AG09309 (cell line): ENCODE measurements at regions not wholly inside any gene's neighbourhood (a gene's known extent, or its start where the extent isn't known, plus 50 kb on each side); places are given as distances from the start of the nearest gene placed in this dataset.

ENCODE experiments used
- DNase-seq: peaks from one replicate; pipeline ENCODE4 v3.0.0-alpha.2; 2010; ENCODE audit warnings: low read depth
- H3K4me3 ChIP-seq: 2 replicates; pipeline ENCODE4 v1.5.1; 2011; ENCODE audit warnings: mild to moderate bottlenecking, low read depth, low read length, moderate library complexity; ENCODE audit not compliant: control insufficient read depth
- TF ChIP-seq, protein P1 (sequence below): IDR thresholded peaks from 2 replicates; pipeline ENCODE4 v1.5.1; 2011; ENCODE audit warnings: mild to moderate bottlenecking, low read depth, low read length, inconsistent platforms; ENCODE audit not compliant: insufficient read depth, control insufficient read depth; ENCODE audit errors: missing control alignments

DNA sequence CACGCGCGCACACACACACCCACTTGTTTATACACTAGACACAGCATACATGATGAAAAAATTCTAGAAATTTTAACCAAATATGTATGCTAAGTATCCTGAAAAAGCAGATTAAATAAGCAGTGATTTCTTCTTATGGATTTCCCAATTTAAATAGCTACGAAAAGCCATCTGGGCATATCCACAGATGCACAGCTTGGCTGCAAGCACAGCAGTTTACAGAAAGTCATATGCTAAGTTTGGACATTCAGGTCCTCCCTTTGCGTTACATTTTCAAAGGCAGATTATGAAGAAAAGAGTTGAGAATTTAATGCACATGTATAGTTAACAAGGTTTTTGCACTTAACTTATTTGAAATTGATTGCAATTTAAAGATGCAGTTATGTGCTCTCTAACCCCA lies 542.2 kb upstream of the EPHA5 start:
- no peak overlapping the region for H3K4me3 ChIP-seq
- TF ChIP-seq, protein P1, sequence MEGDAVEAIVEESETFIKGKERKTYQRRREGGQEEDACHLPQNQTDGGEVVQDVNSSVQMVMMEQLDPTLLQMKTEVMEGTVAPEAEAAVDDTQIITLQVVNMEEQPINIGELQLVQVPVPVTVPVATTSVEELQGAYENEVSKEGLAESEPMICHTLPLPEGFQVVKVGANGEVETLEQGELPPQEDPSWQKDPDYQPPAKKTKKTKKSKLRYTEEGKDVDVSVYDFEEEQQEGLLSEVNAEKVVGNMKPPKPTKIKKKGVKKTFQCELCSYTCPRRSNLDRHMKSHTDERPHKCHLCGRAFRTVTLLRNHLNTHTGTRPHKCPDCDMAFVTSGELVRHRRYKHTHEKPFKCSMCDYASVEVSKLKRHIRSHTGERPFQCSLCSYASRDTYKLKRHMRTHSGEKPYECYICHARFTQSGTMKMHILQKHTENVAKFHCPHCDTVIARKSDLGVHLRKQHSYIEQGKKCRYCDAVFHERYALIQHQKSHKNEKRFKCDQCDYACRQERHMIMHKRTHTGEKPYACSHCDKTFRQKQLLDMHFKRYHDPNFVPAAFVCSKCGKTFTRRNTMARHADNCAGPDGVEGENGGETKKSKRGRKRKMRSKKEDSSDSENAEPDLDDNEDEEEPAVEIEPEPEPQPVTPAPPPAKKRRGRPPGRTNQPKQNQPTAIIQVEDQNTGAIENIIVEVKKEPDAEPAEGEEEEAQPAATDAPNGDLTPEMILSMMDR: no peak
- DNase-seq: no peak

DNA sequence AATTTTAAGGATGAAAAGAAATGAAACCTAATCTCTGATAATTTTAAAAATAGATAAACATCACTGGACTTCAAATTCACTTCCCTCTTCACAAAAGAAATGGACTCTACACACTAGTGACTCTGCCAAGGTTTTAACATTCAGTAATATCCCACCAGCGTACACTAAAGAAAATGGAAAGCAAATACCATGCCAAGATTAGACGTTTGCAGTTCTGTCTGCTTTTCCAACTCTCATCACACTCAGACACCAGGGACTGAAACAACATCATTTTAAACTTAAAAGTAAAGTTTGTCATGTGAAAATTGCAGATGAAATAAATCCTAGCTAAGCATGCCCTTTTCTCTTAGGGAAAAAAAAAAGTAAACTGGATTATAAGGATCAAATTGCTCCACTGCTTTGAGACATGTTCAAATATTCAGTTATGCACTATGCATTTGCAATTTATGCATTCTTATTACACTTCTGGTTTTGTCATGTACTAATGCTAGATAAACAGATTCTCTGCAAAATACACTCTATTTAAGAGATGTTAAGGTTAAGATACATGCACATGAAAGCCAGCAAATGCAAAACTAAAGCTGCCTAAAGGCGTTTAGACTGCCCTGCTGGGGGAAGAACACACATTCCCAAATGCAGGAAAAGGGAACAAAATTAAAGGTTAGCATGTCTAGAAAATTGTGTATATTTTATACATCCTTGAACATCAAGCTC lies 534.4 kb upstream of the EPHA5 start:
- no peak overlapping the region for H3K4me3 ChIP-seq
- no peak for DNase-seq
- TF ChIP-seq, protein P1: no peak

DNA sequence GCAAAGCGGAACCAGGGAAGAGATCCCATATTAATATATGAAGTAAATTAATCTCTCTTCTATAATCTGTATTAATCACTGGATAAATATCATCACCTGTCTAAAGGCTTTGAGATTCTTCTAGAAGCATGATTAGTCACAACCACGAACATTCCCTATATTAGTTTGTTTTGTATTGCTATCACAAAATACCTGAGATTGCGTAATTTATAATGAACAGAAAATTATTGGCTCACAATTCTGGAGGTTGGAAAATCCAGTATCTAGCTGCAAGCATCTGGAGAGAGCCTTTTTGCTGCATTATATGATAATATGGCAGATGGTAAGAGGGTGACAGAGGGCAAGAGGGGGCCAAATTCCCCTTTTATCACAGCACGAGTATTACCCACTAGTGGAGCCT lies 532.6 kb upstream of the EPHA5 start:
- H3K4me3 ChIP-seq: no peak overlapping the region
- no peak for DNase-seq
- TF ChIP-seq, protein P1: no peak

DNA sequence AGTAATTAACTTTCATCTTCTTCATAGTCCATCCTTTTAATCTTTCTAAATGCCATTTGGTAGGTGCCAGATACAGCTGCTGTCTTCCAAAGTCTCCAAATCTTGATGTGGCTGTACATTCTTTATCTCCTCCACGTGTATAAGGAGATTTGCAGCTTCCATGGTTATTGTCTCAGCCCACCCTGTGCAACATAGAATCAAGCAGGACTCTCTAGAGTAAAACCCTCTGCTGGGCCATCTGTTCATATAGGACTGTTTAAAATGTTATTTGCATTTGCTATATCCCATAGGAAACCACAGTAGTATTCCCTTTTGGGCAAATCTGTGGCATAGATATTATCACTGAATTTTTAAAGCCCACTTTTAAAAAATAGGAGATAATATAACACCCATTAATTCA lies 527.2 kb upstream of the EPHA5 start:
- TF ChIP-seq, protein P1: no peak
- no peak for DNase-seq
- no peak overlapping the region for H3K4me3 ChIP-seq

DNA sequence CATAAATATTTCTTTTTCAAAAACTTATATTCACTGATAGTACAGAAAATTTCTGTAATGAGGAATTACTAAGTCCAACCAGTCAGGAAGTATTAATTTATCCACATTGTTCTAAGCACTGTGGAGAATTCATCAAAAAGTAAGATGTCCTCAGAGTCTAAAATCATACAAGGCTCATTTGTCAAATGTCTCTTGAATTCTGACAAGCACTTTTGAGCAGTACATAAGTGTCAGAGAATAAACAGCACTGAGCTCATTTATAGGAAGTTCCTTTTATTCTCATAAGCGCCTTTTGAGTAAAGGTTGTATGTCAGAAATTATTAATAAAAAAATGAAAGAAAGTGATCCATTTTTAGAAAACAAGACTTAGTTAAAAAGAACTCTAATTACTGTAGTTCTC lies 523.2 kb upstream of the EPHA5 start:
- no peak for DNase-seq

DNA sequence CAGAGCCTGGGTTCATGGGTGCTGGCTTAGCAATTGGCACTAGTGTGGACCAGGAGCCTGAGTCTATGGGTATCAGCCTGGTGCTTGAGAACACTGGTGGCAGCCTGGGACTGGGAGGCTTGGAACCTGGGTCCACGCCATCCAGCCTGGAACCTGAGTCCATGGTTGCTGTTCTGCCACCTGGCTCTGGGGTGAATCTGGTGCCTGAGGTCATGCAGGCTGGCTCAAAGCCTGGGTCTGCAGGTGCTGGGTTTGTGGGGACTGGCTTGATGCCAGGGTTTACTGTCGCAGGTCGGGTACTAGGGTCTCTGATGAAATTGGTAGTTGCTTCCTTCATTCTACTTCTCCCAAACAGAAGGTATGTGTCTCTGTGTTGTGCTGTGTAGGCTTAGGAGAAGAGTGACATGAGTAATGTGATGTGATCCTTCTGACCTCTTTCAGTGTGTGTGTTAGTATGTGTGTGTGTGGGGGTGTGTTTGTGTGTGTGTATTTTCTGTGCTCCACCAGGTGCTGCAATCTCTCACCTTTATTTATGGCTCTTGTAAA lies 517.0 kb upstream of the EPHA5 start:
- TF ChIP-seq, protein P1: no peak
- H3K4me3 ChIP-seq: no peak overlapping the region
- DNase-seq: no peak

More for the DNA sequence above, 523.2 kb upstream of the EPHA5 start:
- H3K4me3 ChIP-seq: no peak overlapping the region
- TF ChIP-seq, protein P1: no peak
